Upper lobe of left lung (tissue), 6 donors: ENCODE measurements at regions not wholly inside any gene's neighbourhood (a gene's known extent, or its start where the extent isn't known, plus 50 kb on each side); places are given as distances from the start of the nearest gene placed in this dataset.
A peak's percentile ranks its signal among the peaks of the same experiment; 100 is the strongest.

Experiments
- ATAC-seq, 2 donors: fragments of 200-7000 bp; cut with Tn5 transposase; one replicate each; pipeline ENCODE4 v1.9.1; 2022; ENCODE audit warnings: mild to moderate bottlenecking in 2 of 2, moderate library complexity in 2 of 2; ENCODE audit not compliant: low FRiP score in 2 of 2
- DNase-seq, 2 donors: peaks; one replicate each; pipeline ENCODE4 v3.0.0-alpha.2; 2019 to 2020
- H3K27ac ChIP-seq, 4 donors: fragments of 200-600 bp; sonication (generic); one replicate each; pipeline ENCODE4 v1.5.1; 2016 to 2019
- H3K27me3 ChIP-seq, 4 donors: fragments of 200-600 bp; sonication (generic); one replicate each; pipeline ENCODE4 v1.5.1; 2017 to 2019
- H3K36me3 ChIP-seq, 4 donors: fragments of 200-600 bp; sonication (generic); one replicate each; pipeline ENCODE4 v1.5.1; 2016 to 2019
- H3K4me1 ChIP-seq, 4 donors: fragments of 200-600 bp; sonication (generic); one replicate each; pipeline ENCODE4 v1.5.1; 2018 to 2019
- H3K4me3 ChIP-seq, 4 donors: fragments of 200-600 bp; sonication (generic); one replicate each; pipeline ENCODE4 v1.5.1; 2017 to 2019; ENCODE audit warnings: mild to moderate bottlenecking in 2 of 4, moderate library complexity in 1 of 4
- H3K9me3 ChIP-seq, 4 donors: fragments of 200-600 bp; sonication (generic); one replicate each; pipeline ENCODE4 v1.5.1; 2018 to 2019
- EP300 ChIP-seq, 4 donors: sonication (generic); formaldehyde crosslinking; IDR thresholded peaks; one replicate each; pipeline ENCODE4 v1.5.1; 2017; ENCODE audit warnings: antibody characterized with exemption in 4 of 4, control low read depth in 2 of 4
- POLR2A ChIP-seq, 4 donors: fragments of 450-650 bp; IDR thresholded peaks; one replicate each; pipeline ENCODE4 v1.5.1; 2016 to 2017; ENCODE audit warnings: antibody characterized with exemption in 4 of 4, mild to moderate bottlenecking in 2 of 4
- POLR2AphosphoS5 ChIP-seq, 2 donors: sonication (generic); formaldehyde crosslinking; IDR thresholded peaks; one replicate each; pipeline ENCODE4 v1.5.1; 2017; ENCODE audit warnings: antibody characterized with exemption in 2 of 2
- WGBS, 2 donors: methylation state at CpG; one replicate each; pipeline ENCODE4 v1.1.5; 2017 to 2018; 5-methylcytosine and 5-hydroxymethylcytosine counted together
- TF ChIP-seq, protein P1 (sequence below), 6 experiments: fragments of 450-650 bp in 4 of 6; fragments of 200-600 bp in 2 of 6; sonication (generic) in 2 of 6; IDR thresholded peaks; one replicate each; pipeline ENCODE4 v1.5.1; 2016 to 2019; ENCODE audit warnings: antibody characterized with exemption in 6 of 6
- donor health status: DM: no; HTN: no; CAD: no; lungs with moderate emphysema.
- donor health status: DM: no; HTN: yes; CAD: no; lungs with severe emphysema.

DNA sequence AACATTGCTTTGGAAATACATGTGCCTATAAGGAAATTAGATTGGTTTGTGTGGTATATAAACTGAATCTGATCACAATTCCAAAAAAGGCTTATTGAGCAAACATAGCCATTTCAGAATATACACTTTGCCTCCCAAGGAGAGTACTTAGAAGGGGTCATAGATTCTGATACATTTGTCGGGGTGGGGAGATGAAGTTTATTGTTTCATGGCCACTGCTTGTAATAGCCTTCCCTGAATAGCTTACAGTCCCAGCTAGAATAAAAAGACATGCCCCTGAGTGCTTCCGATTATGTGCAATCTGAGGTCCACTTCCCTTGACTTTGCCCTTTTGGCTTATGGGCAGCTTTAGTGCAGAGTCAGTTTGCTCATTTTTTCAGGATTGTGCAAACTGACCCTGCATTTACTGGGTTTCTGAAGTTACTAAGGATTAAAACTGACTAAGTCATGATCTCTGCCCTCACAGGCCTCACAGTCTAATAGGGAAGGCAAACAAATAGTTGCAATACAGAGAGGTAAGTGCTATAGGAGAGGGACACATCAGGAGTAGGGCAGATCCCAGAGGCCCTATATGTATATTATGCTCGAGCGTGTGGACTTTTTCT, 184.2 kb downstream of the BLID start:
- TF ChIP-seq POLR2AphosphoS5 (IDR thresholded peaks at IDR 0.05) (no peak), EP300 (IDR thresholded peaks at IDR 0.05) (no peak)
- TF ChIP-seq, protein P1, sequence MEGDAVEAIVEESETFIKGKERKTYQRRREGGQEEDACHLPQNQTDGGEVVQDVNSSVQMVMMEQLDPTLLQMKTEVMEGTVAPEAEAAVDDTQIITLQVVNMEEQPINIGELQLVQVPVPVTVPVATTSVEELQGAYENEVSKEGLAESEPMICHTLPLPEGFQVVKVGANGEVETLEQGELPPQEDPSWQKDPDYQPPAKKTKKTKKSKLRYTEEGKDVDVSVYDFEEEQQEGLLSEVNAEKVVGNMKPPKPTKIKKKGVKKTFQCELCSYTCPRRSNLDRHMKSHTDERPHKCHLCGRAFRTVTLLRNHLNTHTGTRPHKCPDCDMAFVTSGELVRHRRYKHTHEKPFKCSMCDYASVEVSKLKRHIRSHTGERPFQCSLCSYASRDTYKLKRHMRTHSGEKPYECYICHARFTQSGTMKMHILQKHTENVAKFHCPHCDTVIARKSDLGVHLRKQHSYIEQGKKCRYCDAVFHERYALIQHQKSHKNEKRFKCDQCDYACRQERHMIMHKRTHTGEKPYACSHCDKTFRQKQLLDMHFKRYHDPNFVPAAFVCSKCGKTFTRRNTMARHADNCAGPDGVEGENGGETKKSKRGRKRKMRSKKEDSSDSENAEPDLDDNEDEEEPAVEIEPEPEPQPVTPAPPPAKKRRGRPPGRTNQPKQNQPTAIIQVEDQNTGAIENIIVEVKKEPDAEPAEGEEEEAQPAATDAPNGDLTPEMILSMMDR (IDR thresholded peaks at IDR 0.05): no peak
- H3K27me3 ChIP-seq: peaks cover 0 to 3% (median 0%) of the 10 kb centered on the region in 4 donors
- no peaks in the 10 kb centered on the region for H3K36me3 ChIP-seq
- no peak for DNase-seq
- no peaks in the 10 kb centered on the region for H3K9me3 ChIP-seq
- H3K4me3 ChIP-seq: no peak overlapping the region
- H3K27ac ChIP-seq: no peak overlapping the region
- WGBS, 2 donors: 59 to 69% methylated on average over 4 of the region's 4 CpGs
- peak in 1 of 2 donors; percentile 17 for ATAC-seq
- peaks cover 0 to 13% (median 6%) of the 10 kb centered on the region in 4 donors for H3K4me1 ChIP-seq

DNA sequence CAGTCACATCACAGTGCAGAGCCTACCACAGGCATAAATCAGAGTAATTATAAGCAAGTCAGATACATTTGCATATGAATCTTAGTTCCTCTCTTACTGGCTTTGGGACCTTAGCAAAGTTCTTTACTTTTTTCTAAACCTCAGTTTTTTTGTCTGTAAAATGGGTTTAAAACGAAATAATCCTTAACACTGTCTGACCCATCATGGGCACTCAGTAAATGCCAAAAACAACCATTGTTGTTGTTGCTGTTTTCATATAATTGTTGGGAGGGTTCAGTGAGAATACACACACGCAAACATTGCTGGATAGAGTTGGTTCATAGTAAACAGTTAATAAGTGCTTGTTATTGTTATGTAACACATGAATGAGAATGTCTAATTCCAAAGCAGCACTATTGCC, 184.9 kb downstream of the BLID start:
- WGBS, 2 donors: 86 to 88% methylated on average over 2 of the region's 2 CpGs
- TF ChIP-seq POLR2A (IDR thresholded peaks at IDR 0.05) (no peak), EP300 (IDR thresholded peaks at IDR 0.05) (no peak), POLR2AphosphoS5 (IDR thresholded peaks at IDR 0.05) (no peak)
- TF ChIP-seq, protein P1 (IDR thresholded peaks at IDR 0.05): no peak
- H3K27ac ChIP-seq: no peak overlapping the region
- DNase-seq (no peak), ATAC-seq (no peak)
- no peaks in the 10 kb centered on the region for H3K9me3 ChIP-seq
- peaks cover 0 to 13% (median 6%) of the 10 kb centered on the region in 4 donors for H3K4me1 ChIP-seq
- peaks cover 0 to 3% (median 0%) of the 10 kb centered on the region in 4 donors for H3K27me3 ChIP-seq
- no peaks in the 10 kb centered on the region for H3K36me3 ChIP-seq
- no peak overlapping the region for H3K4me3 ChIP-seq

DNA sequence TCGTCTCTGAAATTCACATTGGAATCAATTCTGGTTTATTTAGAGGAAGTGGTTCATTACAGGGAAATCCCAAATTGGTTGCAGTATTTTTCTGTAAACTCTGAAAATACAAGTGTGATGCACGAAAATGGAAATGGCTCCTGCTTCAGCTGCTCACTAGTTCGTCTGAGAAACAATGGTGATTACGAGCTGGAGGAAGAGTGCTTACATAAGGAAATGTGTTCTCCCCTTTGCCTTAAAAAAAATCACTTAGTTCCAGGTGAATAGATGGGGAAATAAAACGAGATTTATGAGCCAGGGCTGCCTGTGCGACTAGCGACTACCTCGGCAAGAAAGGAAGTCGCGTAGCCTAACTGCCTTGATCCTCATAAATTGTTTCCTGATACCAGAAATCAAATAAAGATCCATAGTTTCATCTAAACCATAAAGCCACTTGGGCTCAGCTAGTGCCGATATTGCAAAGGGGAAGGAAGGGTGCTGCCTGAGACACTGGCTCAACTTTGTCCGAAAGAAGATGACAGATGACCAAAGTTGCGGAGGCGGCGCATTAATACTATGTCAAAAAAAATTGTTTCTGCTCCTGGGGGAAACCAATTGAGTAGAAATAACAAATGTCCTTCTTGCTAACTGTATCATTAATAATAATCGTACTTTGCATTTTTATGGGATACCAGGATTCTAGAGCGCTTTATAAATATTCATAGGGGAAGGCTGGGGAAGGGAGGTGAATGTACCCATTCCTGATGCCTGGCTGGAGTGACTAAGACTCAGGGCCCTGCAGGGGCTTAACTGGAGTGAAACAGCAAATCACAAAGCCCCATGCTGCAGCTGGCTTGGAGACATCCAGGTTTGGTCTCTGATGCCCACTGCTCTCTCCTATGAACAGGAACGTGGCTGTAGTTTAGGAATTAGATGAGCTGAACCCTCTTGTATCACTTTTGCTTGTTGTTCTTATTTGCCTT, 185.7 kb downstream of the BLID start:
- Histone ChIP-seq H3K4me1 (peaks cover 0 to 13% (median 6%) of the 10 kb centered on the region in 4 donors), H3K36me3 (no peaks in the 10 kb centered on the region), H3K9me3 (no peaks in the 10 kb centered on the region), H3K27me3 (peaks cover 0 to 3% (median 0%) of the 10 kb centered on the region in 4 donors), H3K27ac (no peak overlapping the region), H3K4me3 (peak overlapping the region in 2 of 4 donors; percentile 25 to 29)
- 26% methylated on average over 18 of the region's 18 CpGs for WGBS, 2 donors
- peak in 1 of 2 donors; percentile 65 for ATAC-seq
- DNase-seq: no peak
- TF ChIP-seq POLR2A (IDR thresholded peaks at IDR 0.05) (no peak), EP300 (IDR thresholded peaks at IDR 0.05) (no peak), POLR2AphosphoS5 (IDR thresholded peaks at IDR 0.05) (no peak)
- TF ChIP-seq, protein P1 (IDR thresholded peaks at IDR 0.05): no peak

DNA sequence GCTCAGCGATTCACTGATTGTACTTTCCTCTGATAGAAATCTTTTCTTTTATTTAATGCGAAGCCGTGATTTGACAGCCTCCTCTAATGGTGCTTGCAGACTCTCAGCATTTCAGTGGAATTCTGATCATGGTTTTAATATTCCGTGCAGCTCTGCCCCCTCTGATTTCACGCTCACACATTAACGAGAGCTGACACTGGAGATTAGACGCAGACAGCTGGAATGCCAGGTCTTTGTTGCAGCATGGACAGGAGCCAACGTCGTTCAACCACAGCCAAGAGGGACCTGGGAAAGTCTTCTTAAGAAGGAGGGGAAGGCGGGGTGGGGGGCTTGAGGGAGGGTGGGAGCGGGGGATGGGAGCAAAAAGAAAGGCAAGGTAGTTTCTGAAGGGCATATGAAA, 186.4 kb downstream of the BLID start:
- Histone ChIP-seq H3K27ac (no peak overlapping the region), H3K9me3 (no peaks in the 10 kb centered on the region), H3K4me1 (peaks cover 0 to 13% (median 6%) of the 10 kb centered on the region in 4 donors), H3K4me3 (peak overlapping the region in 2 of 4 donors; percentile 25 to 29), H3K36me3 (no peaks in the 10 kb centered on the region), H3K27me3 (peaks cover 0 to 3% (median 0%) of the 10 kb centered on the region in 4 donors)
- TF ChIP-seq, protein P1 (IDR thresholded peaks at IDR 0.05): no peak
- no peak for TF ChIP-seq POLR2A (IDR thresholded peaks at IDR 0.05)
- no peak for TF ChIP-seq EP300 (IDR thresholded peaks at IDR 0.05)
- TF ChIP-seq POLR2AphosphoS5 (IDR thresholded peaks at IDR 0.05): no peak
- WGBS, 2 donors: 1 to 4% methylated on average over 11 of the region's 11 CpGs
- ATAC-seq (peak in 1 of 2 donors; percentile 45), DNase-seq (no peak)
